ENCODE measurements at regions not wholly inside any gene's neighbourhood (a gene's known extent, or its start where the extent isn't known, plus 50 kb on each side); places are given as distances from the start of the nearest gene placed in this dataset.

GRCh38 chr4:133995243-133995960, 206.2 kb downstream of the PABPC4L start:
- no peak for TF ChIP-seq CTCF (IDR thresholded peaks at IDR 0.05; ENCODE audit: low read depth, low read length, missing input control)
- TF ChIP-seq TAF1 (conservative IDR thresholded peaks at IDR 0.05), result no peak
- no peak for TF ChIP-seq ATF3 (IDR thresholded peaks at IDR 0.05)
- TF ChIP-seq HNF4G (IDR thresholded peaks at IDR 0.05), result no peak
- TF ChIP-seq, protein P1, sequence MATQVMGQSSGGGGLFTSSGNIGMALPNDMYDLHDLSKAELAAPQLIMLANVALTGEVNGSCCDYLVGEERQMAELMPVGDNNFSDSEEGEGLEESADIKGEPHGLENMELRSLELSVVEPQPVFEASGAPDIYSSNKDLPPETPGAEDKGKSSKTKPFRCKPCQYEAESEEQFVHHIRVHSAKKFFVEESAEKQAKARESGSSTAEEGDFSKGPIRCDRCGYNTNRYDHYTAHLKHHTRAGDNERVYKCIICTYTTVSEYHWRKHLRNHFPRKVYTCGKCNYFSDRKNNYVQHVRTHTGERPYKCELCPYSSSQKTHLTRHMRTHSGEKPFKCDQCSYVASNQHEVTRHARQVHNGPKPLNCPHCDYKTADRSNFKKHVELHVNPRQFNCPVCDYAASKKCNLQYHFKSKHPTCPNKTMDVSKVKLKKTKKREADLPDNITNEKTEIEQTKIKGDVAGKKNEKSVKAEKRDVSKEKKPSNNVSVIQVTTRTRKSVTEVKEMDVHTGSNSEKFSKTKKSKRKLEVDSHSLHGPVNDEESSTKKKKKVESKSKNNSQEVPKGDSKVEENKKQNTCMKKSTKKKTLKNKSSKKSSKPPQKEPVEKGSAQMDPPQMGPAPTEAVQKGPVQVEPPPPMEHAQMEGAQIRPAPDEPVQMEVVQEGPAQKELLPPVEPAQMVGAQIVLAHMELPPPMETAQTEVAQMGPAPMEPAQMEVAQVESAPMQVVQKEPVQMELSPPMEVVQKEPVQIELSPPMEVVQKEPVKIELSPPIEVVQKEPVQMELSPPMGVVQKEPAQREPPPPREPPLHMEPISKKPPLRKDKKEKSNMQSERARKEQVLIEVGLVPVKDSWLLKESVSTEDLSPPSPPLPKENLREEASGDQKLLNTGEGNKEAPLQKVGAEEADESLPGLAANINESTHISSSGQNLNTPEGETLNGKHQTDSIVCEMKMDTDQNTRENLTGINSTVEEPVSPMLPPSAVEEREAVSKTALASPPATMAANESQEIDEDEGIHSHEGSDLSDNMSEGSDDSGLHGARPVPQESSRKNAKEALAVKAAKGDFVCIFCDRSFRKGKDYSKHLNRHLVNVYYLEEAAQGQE (IDR thresholded peaks at IDR 0.05), result no peak
- no peak for TF ChIP-seq RAD21 (IDR thresholded peaks at IDR 0.05)
- no peak for TF ChIP-seq YY1 (IDR thresholded peaks at IDR 0.05)
- TF ChIP-seq NR2F2 (IDR thresholded peaks at IDR 0.05), result no peak
